MM.1S (cell line): ENCODE measurements at regions not wholly inside any gene's neighbourhood (a gene's known extent, or its start where the extent isn't known, plus 50 kb on each side); places are given as distances from the start of the nearest gene placed in this dataset.
"Not testable (repeated sequence)": the region's sequence is repeated elsewhere in the genome, so short reads cannot be mapped to it uniquely, and the experiment has no call there.

ENCODE experiments used
- DNase-seq: peaks from one replicate; pipeline ENCODE4 v3.0.0-alpha.2; 2015
- H2AFZ ChIP-seq: fragments of 300-600 bp; sonication (generic); 2 replicates; pipeline ENCODE4 v1.6.0; 2016; ENCODE audit warnings: antibody characterized with exemption, low read length
- H3F3A ChIP-seq: fragments of 300-600 bp; sonication (generic); 2 replicates; pipeline ENCODE4 v1.6.1; 2016; ENCODE audit warnings: mild to moderate bottlenecking, antibody characterized with exemption, low read length, moderate library complexity, mixed read lengths; ENCODE audit not compliant: insufficient read depth
- H3K27ac ChIP-seq: fragments of 300-600 bp; sonication (generic); 2 replicates; pipeline ENCODE4 v1.5.1; 2016; ENCODE audit warnings: mild to moderate bottlenecking, low read length
- H3K27me3 ChIP-seq: fragments of 300-600 bp; sonication (generic); replicated peaks from 2 replicates; pipeline ENCODE4 v1.6.0; 2016; ENCODE audit warnings: low read length; ENCODE audit not compliant: insufficient read depth
- H3K36me3 ChIP-seq: fragments of 300-600 bp; sonication (generic); replicated peaks from 2 replicates; pipeline ENCODE4 v1.6.1; 2016; ENCODE audit warnings: mild to moderate bottlenecking, low read length, mixed read lengths; ENCODE audit not compliant: insufficient read depth
- H3K4me1 ChIP-seq: fragments of 300-600 bp; sonication (generic); 2 replicates; pipeline ENCODE4 v1.6.1; 2016; ENCODE audit warnings: low read length, mixed read lengths
- H3K4me2 ChIP-seq: fragments of 300-600 bp; sonication (generic); 2 replicates; pipeline ENCODE4 v1.6.0; 2016; ENCODE audit warnings: low read depth, low read length
- H3K4me3 ChIP-seq: fragments of 300-600 bp; sonication (generic); 2 replicates; pipeline ENCODE4 v1.5.1; 2016; ENCODE audit warnings: low read length, mixed read lengths
- H3K79me2 ChIP-seq: fragments of 300-600 bp; sonication (generic); 2 replicates; pipeline ENCODE4 v1.6.1; 2016; ENCODE audit warnings: mixed run types, low read length, mixed read lengths
- H3K9ac ChIP-seq: fragments of 300-600 bp; sonication (generic); 2 replicates; pipeline ENCODE4 v1.6.1; 2016; ENCODE audit warnings: low read length, mixed read lengths
- H3K9me2 ChIP-seq: fragments of 300-600 bp; sonication (generic); replicated peaks from 2 replicates; pipeline ENCODE4 v1.6.1; 2016; ENCODE audit warnings: mild to moderate bottlenecking, low read length, mixed read lengths; ENCODE audit not compliant: insufficient read depth
- H3K9me3 ChIP-seq: fragments of 300-600 bp; sonication (generic); replicated peaks from 2 replicates; pipeline ENCODE4 v1.6.1; 2016; ENCODE audit warnings: mild to moderate bottlenecking, low read length, mixed read lengths; ENCODE audit not compliant: insufficient read depth
- H4K20me1 ChIP-seq: fragments of 300-600 bp; sonication (generic); 2 replicates; pipeline ENCODE4 v1.6.1; 2016; ENCODE audit warnings: mild to moderate bottlenecking, low read length, moderate library complexity, mixed read lengths; ENCODE audit not compliant: insufficient read depth
- CTCF ChIP-seq: fragments of 300-600 bp; sonication (generic); IDR thresholded peaks from 2 replicates; pipeline ENCODE4 v1.5.1; 2016; ENCODE audit warnings: antibody characterized with exemption, low read length, mixed read lengths
- EZH2 ChIP-seq: fragments of 300-600 bp; sonication (generic); optimal IDR thresholded peaks from 2 replicates; pipeline ENCODE3; 2017; ENCODE audit warnings: low read depth, mild to moderate bottlenecking, antibody characterized with exemption, low read length, mixed read lengths
- EZH2phosphoT487 ChIP-seq: fragments of 300-600 bp; sonication (generic); IDR thresholded peaks from 2 replicates; pipeline ENCODE4 v1.6.1; 2018; ENCODE audit warnings: antibody characterized with exemption, low read length

GRCh38 chr11:97557399-97557798, 1167.6 kb downstream of the JRKL start:
- H3K4me1 ChIP-seq = peaks cover 19% of the 10 kb centered on the region
- H3K36me3 ChIP-seq = no peaks in the 10 kb centered on the region
- no peaks in the 10 kb centered on the region for H3K9me3 ChIP-seq
- no peaks in the 10 kb centered on the region for H3K27me3 ChIP-seq
- no peak overlapping the region for H3K4me3 ChIP-seq
- no peak overlapping the region for H3K4me2 ChIP-seq
- no peak overlapping the region for H3K27ac ChIP-seq
- H3F3A ChIP-seq = peaks cover 16% of the 10 kb centered on the region
- H3K9ac ChIP-seq = no peak overlapping the region
- H3K9me2 ChIP-seq = no peaks in the 10 kb centered on the region
- no peak overlapping the region for H2AFZ ChIP-seq
- TF ChIP-seq EZH2 = no peak
- TF ChIP-seq EZH2phosphoT487 = no peak
- TF ChIP-seq CTCF = peak; percentile 53
- H4K20me1 ChIP-seq = no peaks in the 10 kb centered on the region
- no peaks in the 10 kb centered on the region for H3K79me2 ChIP-seq
- DNase-seq = peak; percentile 30

- TF ChIP-seq EZH2 (no peak), EZH2phosphoT487 (no peak), CTCF (no peak)
- Histone ChIP-seq H3K27ac (no peak overlapping the region), H3K79me2 (no peaks in the 10 kb centered on the region), H3K4me2 (no peak overlapping the region), H2AFZ (no peak overlapping the region), H3K36me3 (no peaks in the 10 kb centered on the region), H3K4me3 (no peak overlapping the region), H3K9me2 (no peaks in the 10 kb centered on the region), H3K4me1 (no peaks in the 10 kb centered on the region), H4K20me1 (no peaks in the 10 kb centered on the region), H3F3A (no peaks in the 10 kb centered on the region), H3K27me3 (no peaks in the 10 kb centered on the region), H3K9me3 (no peaks in the 10 kb centered on the region), H3K9ac (no peak overlapping the region)
- DNase-seq = no peak
Observed at GRCh38 chr11:97567801-97568200, 1178.0 kb downstream of the JRKL start.

GRCh38 chr11:97570636-97571035, 1180.8 kb downstream of the JRKL start:
- no peak for TF ChIP-seq CTCF
- TF ChIP-seq EZH2phosphoT487 = no peak
- no peak for TF ChIP-seq EZH2
- Histone ChIP-seq H3K4me1 (peaks cover 23% of the 10 kb centered on the region; the same call in 1 of the 2 replicates), H3K27ac (no peak overlapping the region), H3K9me3 (no peaks in the 10 kb centered on the region), H3F3A (peaks cover 12% of the 10 kb centered on the region), H3K9me2 (no peaks in the 10 kb centered on the region), H3K9ac (no peak overlapping the region), H3K79me2 (no peaks in the 10 kb centered on the region), H4K20me1 (no peaks in the 10 kb centered on the region), H3K4me3 (no peak overlapping the region), H2AFZ (no peak overlapping the region), H3K4me2 (no peak overlapping the region), H3K36me3 (no peaks in the 10 kb centered on the region), H3K27me3 (no peaks in the 10 kb centered on the region)
- no peak for DNase-seq

- not testable (repeated sequence) for H3K27me3 ChIP-seq, H3K4me3 ChIP-seq, H3K9ac ChIP-seq, H4K20me1 ChIP-seq, H3K79me2 ChIP-seq, H3K36me3 ChIP-seq, H3K9me3 ChIP-seq, H3K9me2 ChIP-seq, H2AFZ ChIP-seq
- H3K27ac ChIP-seq = peak overlapping the region; percentile 75; the same call in 1 of the 2 replicates
- peaks cover 25% of the 10 kb centered on the region; the same call in 1 of the 2 replicates for H3K4me1 ChIP-seq
- peak; percentile 68 for DNase-seq
- peak overlapping the region; percentile 9; the same call in 1 of the 2 replicates for H3K4me2 ChIP-seq
- peaks cover 12% of the 10 kb centered on the region for H3F3A ChIP-seq
Observed at GRCh38 chr11:97573771-97574170, 1184.0 kb downstream of the JRKL start.
